HG03108 (cell line): ENCODE measurements at regions not wholly inside any gene's neighbourhood (a gene's known extent, or its start where the extent isn't known, plus 50 kb on each side); places are given as distances from the start of the nearest gene placed in this dataset.

Experiments
- ATAC-seq: cut with Tn5 transposase; IDR thresholded peaks from one replicate; pipeline ENCODE4 v1.9.1; 2021; ENCODE audit warnings: moderate library complexity; ENCODE audit not compliant: unreplicated experiment

DNA sequence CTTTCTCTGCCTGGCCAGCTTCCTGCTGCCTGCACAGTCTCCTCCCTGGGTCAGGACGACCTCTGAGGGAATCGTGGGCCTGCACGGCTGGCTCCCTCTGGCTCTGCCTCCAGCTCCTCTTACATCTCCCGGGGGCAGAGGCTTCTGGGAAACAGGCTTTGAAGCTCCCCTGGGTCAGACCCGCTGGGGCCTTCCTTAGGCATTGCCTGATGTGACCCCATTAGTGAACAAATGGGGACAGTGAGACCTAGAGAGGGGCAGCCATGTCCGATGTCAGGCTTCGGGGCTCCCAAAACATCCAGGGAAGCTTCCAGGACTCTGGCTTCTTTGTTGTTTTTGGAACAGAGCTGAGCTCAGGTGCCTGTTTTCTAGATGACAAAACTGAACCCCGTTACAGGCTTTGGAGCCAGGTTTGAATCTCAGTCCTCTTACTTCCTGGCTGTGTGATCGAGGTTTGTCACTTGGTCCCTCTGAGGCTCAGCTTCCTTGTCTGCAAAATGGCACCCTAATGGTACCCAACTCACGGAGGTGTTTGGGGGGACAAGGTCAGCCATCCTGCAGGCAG is 94.3 kb downstream of the CEBPB start:
- ATAC-seq, result no peak

DNA sequence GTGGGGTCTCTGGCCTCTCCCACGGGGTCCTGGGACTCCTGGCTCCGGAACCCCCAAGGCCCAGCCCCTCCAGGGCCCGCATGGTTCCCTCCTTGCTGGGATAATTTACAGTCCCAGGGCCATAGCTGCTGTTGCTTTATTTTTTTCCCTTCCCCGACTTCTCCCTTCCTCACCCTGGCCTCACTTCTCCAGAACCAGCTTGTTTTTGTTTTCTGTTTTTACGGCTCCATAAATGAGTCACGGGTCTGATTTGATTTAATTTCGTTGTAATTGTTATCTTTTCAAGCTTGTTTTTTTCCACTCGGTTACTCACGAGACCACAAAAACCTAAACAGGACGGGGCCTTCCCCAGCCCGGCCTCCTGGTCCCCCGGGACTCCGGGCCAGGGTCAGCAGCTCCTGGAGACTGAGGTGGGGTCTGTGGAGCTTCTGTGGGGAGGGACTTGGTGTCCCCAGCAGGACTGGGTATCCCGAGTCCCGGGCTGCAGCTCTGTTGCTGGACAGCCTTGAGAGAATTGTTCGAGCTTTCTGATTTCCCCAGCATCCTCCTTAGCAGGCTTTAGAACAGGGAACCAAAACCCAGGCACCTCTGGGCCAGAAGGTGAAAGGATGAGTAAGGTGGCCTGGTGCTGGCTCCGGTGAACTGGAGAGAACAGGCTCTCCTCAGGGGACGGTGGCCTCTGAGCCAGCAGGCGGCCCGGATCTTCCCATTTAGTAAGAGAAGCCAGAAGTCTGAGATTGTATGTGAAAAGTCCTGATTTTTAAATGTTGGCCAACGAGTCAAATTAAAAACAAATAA is 94.9 kb downstream of the CEBPB start:
- no peak for ATAC-seq

DNA sequence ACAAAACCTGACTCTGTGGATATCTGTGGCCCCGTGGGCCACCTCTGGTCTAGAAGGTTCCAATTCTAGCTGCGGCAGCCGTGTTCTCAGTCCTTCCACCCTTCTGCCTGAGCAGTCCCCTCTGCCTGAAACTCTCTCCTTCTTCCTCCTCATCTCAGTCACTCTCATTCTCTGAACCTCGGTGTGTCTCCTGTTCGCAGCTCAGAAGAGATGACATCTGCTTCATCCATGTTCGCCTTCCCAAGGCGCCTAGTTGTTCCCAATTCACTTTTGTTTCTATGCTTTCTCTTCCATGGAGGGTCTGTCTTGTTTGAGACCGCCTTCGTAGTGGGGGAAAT is 95.5 kb downstream of the CEBPB start:
- no peak for ATAC-seq

DNA sequence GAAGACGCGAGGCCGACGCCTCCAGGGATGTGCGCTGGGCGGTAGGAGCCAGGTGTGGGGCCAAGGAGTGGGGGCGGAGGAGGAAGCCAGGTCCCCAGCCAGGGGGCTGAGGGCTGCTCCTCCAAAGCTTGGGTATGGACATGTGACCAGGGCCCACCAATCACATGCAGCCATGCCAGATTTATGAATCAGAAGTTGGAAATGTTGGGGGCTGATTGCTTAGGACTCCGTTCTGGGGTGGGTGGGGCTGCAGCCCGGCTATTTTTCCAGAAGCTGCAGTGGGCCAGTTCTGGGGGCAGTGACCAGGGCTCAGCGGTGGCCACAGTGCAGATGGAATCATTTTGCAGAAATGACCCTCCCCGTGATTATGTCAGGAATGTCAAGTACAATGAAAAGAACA is 96.0 kb downstream of the CEBPB start:
- ATAC-seq, result no peak

DNA sequence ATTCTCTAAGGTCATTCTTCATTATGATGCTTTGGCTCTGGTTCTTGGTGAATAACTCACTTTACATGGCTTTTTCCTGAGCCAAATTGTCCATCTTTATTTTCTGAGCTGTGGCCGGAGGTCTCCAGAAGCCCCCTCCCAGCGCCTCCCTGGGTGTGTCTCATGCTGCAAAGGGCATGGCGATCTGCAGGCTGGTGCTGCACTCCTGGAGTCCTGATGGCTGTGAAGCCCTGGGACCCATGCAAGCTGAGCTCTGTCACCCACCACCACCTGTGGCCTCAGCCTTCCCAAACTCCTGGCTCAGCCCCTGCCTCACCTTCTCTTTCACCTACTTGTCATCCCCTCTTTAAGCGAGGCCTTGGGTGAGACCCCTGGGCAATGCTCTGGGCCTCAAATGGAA is 96.9 kb downstream of the CEBPB start:
- ATAC-seq, result no peak

DNA sequence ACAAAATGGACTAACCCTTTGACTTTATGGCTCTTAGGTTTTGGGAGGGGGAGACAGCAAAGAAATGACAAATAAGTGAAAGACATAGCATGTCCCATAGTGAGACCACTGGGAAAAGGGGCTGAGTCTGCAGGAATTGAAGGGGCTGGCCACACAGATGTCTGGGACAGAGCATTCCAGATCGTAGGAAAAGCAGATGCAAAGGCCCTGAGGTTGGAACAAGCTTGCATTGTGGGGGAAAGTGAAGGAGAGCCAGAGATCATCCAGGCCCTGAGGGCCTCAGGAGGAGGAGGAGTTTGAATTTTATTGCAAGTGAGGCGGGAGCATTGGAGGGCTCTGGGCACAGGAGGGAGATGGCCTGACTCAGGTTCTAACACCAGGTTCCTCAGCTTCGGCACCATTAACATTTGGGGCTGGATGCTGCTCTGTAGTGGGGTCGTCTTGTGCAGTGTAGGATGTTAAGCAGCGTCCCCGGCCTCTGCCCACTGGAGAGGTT is 97.5 kb downstream of the CEBPB start:
- no peak for ATAC-seq

DNA sequence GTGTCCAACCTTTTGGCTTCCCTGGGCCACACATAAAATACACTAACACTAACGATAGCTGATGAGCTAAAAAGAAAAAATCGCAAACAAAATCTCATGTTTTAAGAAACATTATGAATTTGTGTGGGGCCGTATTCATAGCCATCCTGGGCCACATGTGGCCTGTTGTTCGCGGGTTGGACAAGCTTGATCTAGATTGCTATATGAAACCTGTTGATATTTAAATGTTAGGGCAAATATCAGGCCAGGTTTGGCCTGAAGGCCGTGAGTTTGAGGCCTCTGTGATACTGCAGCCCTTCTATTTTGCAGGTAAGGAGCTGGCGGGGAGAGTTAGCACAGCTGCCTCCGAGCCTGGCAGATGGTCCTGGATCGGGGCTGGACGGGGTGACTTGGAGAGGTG is 99.0 kb downstream of the CEBPB start:
- no peak for ATAC-seq

DNA sequence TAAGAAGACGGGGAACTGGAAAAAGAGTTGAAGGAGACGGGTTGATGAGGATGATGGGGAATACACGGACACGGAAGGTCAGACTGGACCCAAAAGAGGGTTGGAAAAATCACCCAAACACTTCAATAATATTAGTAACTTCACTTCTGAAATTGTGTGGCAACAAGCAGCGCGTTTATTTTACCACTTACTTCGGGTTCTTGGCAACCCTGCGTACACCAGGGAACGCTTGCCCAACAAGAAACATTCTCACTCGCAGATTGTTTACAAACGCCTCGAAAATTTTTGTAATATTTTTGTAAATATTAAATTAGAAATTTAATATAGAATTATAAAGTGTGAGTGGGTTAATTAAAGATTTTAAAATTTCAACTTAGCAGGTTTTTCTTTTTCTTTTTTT is 99.5 kb downstream of the CEBPB start:
- ATAC-seq, result no peak

DNA sequence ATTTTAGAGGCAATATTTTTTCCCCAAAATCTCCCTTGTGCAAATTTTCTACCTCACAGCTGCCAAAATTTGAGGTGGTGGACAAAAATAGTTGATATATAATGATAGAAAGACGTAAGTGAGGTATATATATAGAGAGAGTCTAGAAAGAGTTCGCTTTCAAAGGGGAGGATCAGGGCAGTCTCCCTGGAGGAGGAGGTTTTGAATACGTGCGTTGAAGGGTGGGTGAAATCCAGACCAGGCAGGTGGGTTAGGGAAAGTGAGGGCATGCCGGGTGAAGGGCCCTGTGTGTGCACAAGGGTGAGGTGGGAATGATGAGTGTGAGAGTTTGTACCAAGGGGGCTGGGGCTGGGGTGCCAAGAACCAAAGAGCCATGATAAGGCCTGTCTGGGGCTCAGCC is 100.2 kb downstream of the CEBPB start:
- ATAC-seq, result no peak

DNA sequence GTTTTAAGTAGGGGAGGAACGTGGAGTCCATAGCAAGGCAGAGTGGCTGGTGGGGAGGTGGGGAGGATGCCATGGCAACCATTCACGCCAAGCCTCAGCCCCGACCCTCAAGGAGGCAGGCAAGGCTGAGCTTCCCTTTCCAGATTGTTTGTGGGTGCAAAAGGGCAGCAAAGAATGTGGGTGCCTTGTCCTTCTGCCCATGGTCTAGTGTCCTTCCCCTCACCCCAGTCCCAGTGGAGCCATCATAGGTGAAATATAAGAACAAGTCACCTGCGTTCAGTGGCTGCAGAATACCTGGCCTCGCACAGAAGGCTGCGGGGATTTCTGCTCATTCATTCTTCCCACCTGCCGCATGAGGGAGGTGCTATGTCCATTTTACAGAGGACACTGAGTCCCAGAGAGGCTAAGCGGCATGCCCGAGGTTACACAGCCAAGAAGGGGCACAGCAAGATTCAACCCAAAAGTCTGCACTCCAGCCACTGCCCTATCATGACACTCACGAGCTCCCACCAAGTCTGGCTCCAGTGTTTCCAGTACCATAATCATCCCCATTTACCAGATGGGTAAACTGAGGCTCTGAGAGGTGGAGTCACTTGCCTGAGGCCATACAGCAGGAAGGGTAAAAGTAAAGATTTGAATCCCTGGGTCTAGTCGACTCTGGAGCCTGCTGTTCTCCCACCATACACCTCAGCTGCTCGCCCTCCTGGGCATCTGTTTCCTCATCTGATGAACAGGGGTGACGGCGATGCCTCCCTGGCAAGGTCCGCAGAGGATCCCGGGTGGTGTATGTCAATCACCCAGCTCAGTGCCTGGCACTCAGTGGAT is 100.8 kb downstream of the CEBPB start:
- no peak for ATAC-seq

DNA sequence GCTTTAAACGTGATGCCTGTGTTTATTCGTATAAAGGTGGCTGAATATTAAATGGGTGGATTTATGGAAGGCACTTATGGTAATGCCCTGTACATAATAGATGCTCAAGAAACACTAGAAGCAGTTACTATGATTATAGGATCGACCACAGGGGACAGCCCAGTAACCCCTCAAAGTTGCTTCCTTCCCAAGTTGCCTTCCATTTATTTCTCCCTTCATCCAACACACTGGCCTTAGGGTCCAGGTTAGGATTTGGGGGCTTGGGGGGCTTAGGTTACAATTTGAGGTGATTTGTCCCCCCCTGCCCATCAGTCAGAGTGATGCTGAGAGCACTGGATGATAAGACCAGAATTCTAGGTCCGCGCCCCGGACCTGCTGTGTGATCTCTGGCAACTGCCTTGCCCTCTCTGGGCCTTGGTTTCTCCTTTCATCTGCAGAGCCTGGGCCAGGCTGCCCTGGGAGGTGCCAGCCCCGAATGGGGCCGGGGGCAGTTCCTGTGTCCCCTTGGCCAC is 101.5 kb downstream of the CEBPB start:
- ATAC-seq, result no peak

DNA sequence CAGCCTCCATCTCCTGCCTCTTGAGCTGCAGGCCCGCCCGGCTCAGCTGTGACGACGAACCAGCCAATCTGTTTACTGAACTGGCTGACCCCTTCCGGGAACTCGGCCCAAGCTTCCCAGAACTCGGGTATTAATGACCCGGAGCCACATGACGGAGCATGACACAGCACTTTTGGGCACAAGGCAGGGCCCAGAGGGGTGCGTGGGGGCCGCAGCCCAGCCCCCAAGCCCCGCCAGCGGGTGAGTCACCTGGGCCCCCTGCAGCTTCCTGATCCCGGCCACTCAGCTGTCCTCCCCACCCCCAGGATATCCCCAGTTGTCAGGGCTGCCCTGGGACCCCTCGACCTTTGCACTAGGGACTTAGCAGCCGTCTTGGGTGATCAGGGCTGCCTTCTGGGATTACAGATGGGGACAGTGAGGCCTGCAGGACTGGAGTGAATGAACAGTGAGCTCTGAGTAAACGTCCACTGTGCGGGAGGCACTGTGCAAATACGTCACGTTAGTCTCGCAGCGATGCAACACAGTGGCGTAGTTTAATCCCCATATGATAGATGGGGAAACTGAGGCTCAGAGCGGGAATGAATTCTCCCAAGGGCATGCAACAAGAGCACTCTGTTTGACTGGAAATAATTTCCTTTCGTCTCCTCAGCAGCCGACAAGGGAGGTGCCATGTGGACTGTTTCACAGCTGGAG is 102.1 kb downstream of the CEBPB start:
- ATAC-seq, result no peak

DNA sequence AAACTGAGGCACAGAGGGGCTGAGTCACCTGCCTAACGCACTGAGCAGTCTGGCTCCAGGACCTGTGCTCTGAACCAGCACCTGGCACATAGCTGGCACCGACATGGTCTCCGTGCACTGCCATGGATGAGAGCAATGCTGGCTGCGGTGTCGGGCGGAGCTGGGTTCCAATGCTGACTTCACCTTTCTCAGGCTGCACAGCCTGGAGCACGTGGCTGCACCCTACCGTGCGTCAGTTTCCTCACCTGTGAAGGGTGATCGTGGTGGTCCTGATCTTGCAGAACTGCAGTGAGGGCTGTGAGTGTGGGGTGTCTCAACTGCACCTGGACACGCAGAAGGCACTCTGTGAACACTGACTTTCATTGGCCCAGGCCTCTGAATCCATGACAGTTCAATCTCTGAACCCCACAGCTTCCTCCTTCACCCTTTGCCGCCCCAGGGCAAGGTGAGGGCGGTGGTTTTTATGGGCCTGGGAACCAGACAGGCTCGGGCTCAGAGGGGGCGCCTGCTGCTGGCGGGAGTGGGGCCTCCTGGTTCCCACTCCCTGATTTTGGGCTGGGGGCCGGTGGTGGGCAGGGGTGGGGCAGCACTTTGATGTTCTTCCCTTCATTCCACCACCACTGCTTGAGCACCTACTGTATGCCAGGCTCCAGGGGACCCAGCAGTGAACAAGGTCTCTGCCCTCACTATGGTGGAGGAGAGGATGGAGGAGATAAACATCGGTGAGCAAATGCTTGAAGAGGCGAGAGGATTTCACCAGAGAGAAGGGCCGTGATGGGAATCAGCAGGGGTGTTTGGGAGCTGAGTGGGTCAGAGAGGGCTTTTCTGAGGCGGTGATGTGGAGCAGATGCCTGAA is 102.9 kb downstream of the CEBPB start:
- ATAC-seq, result no peak

DNA sequence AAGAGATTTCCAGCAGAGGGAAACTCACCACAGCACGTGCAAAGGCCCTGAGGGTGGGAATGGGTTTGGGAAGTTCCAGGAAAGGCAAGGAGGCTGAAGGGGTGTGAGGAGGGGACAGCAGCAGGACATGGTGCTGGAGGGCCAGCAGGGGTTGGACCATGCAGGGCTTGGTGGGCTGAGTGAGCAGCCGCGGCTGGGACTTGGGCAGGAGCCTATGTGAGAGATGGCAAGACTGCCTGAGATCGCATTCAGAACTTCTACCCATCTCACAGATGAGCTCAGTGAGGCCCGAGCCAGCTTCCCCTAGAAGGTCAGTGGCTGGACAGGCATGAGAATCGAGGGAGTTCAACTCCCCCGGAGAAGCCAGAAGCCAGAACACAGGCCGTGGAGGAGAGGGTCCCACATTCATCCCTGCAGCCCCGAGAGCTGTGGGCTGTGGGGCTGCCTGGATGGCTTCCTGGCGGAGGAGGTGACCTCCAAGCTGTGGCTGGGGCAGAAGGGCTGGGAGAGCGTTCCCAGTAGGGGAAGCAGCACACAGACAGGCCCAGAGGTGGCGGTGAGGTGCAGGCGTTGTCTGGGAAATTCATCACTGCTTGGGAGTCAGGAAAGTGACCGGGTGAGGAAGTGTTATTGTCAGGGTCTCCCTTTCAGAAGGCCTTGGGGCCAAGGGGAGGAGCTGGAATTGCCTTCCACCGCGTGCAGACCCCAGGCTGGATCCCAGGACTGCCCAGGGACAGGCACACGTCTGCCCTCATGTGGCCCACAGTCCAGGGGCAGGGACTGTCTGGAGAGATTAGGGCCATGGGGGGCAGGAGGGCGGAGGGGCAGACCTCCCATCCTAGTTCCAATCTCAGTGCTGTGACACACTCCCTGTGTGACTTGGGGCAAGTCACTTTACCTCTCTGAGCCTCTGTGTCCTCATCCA is 103.8 kb downstream of the CEBPB start:
- no peak for ATAC-seq

DNA sequence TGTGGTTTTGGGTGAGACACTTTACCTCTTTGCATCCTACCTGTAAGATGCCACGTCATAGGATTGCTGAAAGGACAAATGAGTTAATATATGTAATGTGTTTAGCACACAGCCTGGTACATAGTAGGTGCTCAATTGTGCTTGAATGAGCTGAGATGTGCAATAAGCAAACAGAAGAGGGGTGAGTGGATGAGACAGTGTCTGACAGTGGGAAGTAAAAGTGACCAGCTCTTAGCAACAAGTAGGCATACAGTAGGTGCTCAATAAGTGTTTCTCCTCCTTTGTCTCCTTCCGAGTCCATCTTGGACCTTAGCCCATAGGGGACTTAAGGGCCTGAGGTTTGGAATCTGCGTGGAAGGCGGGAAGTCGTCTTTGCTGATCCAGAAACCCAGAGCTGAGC is 104.7 kb downstream of the CEBPB start:
- ATAC-seq, result no peak

DNA sequence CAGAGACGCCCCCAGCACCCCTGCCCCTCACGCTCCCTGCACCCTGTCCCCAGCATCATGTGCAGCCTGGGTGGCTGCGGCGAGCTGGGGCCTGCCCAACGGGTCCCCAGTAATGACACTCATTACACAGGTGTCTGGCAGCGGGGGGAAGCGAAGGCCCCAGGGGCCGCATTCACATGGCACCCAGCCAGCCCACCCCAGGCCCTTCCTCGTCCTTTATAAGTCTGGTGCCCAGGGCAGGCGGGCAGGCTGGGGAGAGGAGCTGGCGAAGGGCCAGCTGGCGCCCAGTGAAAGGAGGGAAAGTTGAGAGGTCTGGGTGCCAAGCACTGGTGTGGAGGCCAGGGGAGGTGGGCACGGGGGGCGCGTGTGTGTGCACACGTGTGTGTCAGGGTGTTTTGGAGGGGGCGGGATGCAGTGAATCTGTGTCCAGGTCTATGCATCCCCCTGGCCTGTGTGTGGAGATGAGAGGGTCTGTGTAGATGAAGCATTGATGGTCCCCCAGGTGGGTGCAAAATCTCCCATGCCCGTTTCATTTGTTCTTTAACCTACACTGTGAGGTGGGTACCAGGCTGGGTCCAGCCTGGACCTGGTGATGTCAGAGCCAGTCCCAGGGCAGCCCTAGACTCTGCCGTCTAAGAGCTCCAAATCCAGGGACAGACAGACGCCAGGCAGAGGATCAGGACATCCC is 105.3 kb downstream of the CEBPB start:
- ATAC-seq, result no peak

DNA sequence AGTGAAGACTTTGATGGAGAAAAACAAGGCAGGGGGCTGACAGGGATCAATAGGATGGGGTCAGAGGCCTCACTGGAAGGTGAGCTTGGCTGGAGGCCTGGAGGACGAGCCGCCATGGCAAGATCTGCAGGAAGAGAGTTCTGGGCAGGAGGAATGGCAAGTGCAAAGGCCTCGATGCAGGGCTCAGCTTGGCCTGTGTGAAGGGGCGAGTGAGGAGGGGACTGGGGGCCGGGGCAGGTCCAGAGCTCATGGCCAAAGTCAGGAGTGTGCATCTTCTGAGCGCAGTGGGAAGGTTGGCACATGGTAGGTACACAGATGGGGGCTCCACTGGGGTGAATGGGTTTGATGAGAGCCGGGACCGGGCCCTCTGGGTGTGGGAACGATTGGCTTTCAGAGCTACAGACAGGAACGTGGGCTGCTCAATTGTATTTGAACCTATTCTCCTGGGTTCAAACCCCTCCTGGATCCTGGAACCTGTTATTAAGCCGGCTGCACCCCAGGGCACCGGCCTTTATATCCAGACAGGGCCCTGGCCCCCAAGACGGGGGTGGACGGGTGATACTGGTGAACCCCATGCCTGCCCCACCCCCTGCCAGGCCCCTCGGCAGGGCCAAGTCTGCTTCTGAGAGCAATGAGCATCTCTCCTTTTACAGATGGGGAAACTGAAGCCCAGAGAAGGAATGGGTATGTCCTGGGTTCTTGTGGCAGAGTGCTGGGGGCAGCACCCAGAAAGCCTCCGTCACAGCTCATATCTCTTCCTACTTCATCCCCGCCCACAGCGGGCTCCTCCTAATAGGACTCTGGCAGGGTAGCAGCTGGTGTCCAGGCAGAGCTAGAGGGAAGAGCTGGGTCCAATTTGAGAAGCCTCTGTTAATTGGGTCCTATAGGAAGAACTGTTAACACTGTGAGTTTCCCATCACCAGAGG is 106.1 kb downstream of the CEBPB start:
- ATAC-seq, result no peak
